HG03457 (cell line): ENCODE measurements at regions not wholly inside any gene's neighbourhood (a gene's known extent, or its start where the extent isn't known, plus 50 kb on each side); places are given as distances from the start of the nearest gene placed in this dataset.
A peak's percentile ranks its signal among the peaks of the same experiment; 100 is the strongest.
"Not testable (repeated sequence)": the region's sequence is repeated elsewhere in the genome, so short reads cannot be mapped to it uniquely, and the experiment has no call there.

Source experiments
- ATAC-seq: cut with Tn5 transposase; IDR thresholded peaks from one replicate; pipeline ENCODE4 v1.9.1; 2021; ENCODE audit warnings: moderate number of reproducible peaks; ENCODE audit not compliant: unreplicated experiment

GRCh38 chr6:104519566-104519965 lies 340.2 kb downstream of the HACE1 start:
- no peak for ATAC-seq

GRCh38 chr6:104509355-104509754 lies 350.4 kb downstream of the HACE1 start:
- ATAC-seq = no peak

GRCh38 chr6:104506429-104506828 lies 353.3 kb downstream of the HACE1 start:
- ATAC-seq = no peak

- no peak for ATAC-seq
Observed at GRCh38 chr6:104505838-104506237, 353.9 kb downstream of the HACE1 start.

- ATAC-seq = no peak
Observed at GRCh38 chr6:104500265-104500664, 359.5 kb downstream of the HACE1 start.

GRCh38 chr6:104486035-104486434 lies 373.7 kb downstream of the HACE1 start:
- no peak for ATAC-seq

- no peak for ATAC-seq
Observed at GRCh38 chr6:104484626-104485025, 375.1 kb downstream of the HACE1 start.

GRCh38 chr6:104484191-104484590 lies 375.5 kb downstream of the HACE1 start:
- ATAC-seq = no peak

GRCh38 chr6:104483225-104483834 lies 376.4 kb downstream of the HACE1 start:
- no peak for ATAC-seq

GRCh38 chr6:104477569-104477968 lies 382.1 kb downstream of the HACE1 start:
- ATAC-seq = no peak

- no peak for ATAC-seq
Observed at GRCh38 chr6:104473021-104473429, 386.7 kb downstream of the HACE1 start.

- no peak for ATAC-seq
Observed at GRCh38 chr6:104472021-104472901, 387.5 kb downstream of the HACE1 start.

GRCh38 chr6:104466306-104466705 lies 393.4 kb downstream of the HACE1 start:
- ATAC-seq = no peak

- ATAC-seq = no peak
Observed at GRCh38 chr6:104462811-104463599, 396.7 kb downstream of the HACE1 start.

GRCh38 chr6:104460738-104461483 lies 398.8 kb downstream of the HACE1 start:
- ATAC-seq = no peak

GRCh38 chr6:104459543-104459942 lies 400.2 kb downstream of the HACE1 start:
- ATAC-seq = peak; percentile 53

- ATAC-seq = no peak
Observed at GRCh38 chr6:104449918-104450317, 409.8 kb downstream of the HACE1 start.

GRCh38 chr6:104446101-104447080 lies 413.3 kb downstream of the HACE1 start:
- not testable (repeated sequence) for ATAC-seq

- no peak for ATAC-seq
Observed at GRCh38 chr6:104434519-104434918, 425.2 kb downstream of the HACE1 start.

GRCh38 chr6:104431096-104431495 lies 428.6 kb downstream of the HACE1 start:
- ATAC-seq = no peak
